Endothelial cell of umbilical vein (primary cell): ENCODE measurements at regions not wholly inside any gene's neighbourhood (a gene's known extent, or its start where the extent isn't known, plus 50 kb on each side); places are given as distances from the start of the nearest gene placed in this dataset.

Experiments
- BruUV-seq: library from RNA; stranded (reverse); fragments of 400-500 nt; replicated peaks from 2 replicates; lab custom pipeline; 2021; lab: Mats Ljungman, UMichigan
- CTCF ChIA-PET: fragments of 300-600, 350-600 bp; sonication (Branson Sonifier 250); formaldehyde crosslinking; loops from one replicate; lab custom pipeline; 2021; ENCODE audit warnings: antibody characterized with exemption, inconsistent platforms; lab: Charles Lee
- POLR2A ChIA-PET: fragments of 300-600, 350-600 bp; sonication (Branson Sonifier 250); formaldehyde crosslinking; loops from one replicate; lab custom pipeline; 2021; ENCODE audit warnings: antibody characterized with exemption, inconsistent platforms; lab: Charles Lee
- DNase-seq: peaks from one replicate; pipeline ENCODE4 v3.0.0-alpha.2; 2011; ENCODE audit warnings: low read depth, low spot score
- FAIRE-seq: peaks from 2 replicates; lab custom pipeline; 2011; peaks lifted over from hg19 to GRCh38; lab: Jason Lieb, UNC
- H2AFZ ChIP-seq: 2 replicates; pipeline ENCODE4 v1.6.0; 2012; ENCODE audit warnings: low read depth, low read length, control low read depth, inconsistent platforms
- H3K27ac ChIP-seq: 2 replicates; pipeline ENCODE4 v1.5.1; 2011; ENCODE audit warnings: low read depth, mild to moderate bottlenecking, control low read depth, low read length, moderate library complexity; ENCODE audit not compliant: insufficient read depth
- H3K27me3 ChIP-seq, 2 experiments: 2 replicates each; pipeline versions ENCODE4 v1.6.0 to v1.6.1; 2011; ENCODE audit warnings: low read length in 2 of 2, mixed read lengths in 1 of 2; ENCODE audit not compliant: control insufficient read depth in 2 of 2, insufficient read depth in 2 of 2
- H3K36me3 ChIP-seq, 2 experiments: 2 replicates in 1 of 2; 3 replicates in 1 of 2; pipeline ENCODE4 v1.5.1; 2011; ENCODE audit warnings: low read length in 2 of 2, mild to moderate bottlenecking in 1 of 2, moderate library complexity in 1 of 2; ENCODE audit not compliant: control insufficient read depth in 2 of 2, insufficient read depth in 2 of 2; ENCODE audit errors: extremely low read depth in 1 of 2
- H3K4me1 ChIP-seq: 3 replicates; pipeline ENCODE4 v1.5.1; 2011; ENCODE audit warnings: mild to moderate bottlenecking, low read length; ENCODE audit not compliant: control insufficient read depth, insufficient read depth; ENCODE audit errors: extremely low read depth
- H3K4me2 ChIP-seq: 2 replicates; pipeline ENCODE4 v1.6.1; 2011; ENCODE audit warnings: low read length, control low read depth, mixed read lengths; ENCODE audit not compliant: insufficient read depth
- H3K4me3 ChIP-seq, 3 experiments: fragments of 200-600 bp in 1 of 3; sonication (generic), shearing (Covaris generic) in 1 of 3; replicated peaks in 1 of 3; 2 replicates each; pipeline ENCODE4 v1.5.1; 2011 to 2016; ENCODE audit warnings: control low read depth in 3 of 3, low read length in 3 of 3, mild to moderate bottlenecking in 2 of 3, inconsistent platforms in 1 of 3, low read depth in 1 of 3, moderate library complexity in 1 of 3; ENCODE audit not compliant: insufficient read depth in 1 of 3
- H3K79me2 ChIP-seq: 2 replicates; pipeline ENCODE4 v1.6.0; 2012; ENCODE audit warnings: low read length, inconsistent platforms; ENCODE audit not compliant: control insufficient read depth, insufficient read depth
- H3K9ac ChIP-seq: replicated peaks from 2 replicates; pipeline ENCODE3; 2011; ENCODE audit warnings: low read length, control low read depth; ENCODE audit not compliant: insufficient read depth; ENCODE audit errors: extremely low read depth
- H3K9me1 ChIP-seq: replicated peaks from 3 replicates; pipeline ENCODE4 v1.6.0; 2011; ENCODE audit warnings: mild to moderate bottlenecking, low read length; ENCODE audit not compliant: control insufficient read depth, insufficient read depth; ENCODE audit errors: extremely low read depth
- H3K9me3 ChIP-seq: replicated peaks from 2 replicates; pipeline ENCODE4 v1.5.1; 2012; ENCODE audit warnings: low read length, inconsistent platforms; ENCODE audit not compliant: control insufficient read depth, insufficient read depth
- H4K20me1 ChIP-seq: replicated peaks from 2 replicates; pipeline ENCODE3; 2011; ENCODE audit warnings: mild to moderate bottlenecking, low read length; ENCODE audit not compliant: control insufficient read depth, insufficient read depth; ENCODE audit errors: extremely low read depth
- EZH2 ChIP-seq: IDR thresholded peaks from 2 replicates; pipeline ENCODE4 v1.6.1; 2012; ENCODE audit warnings: borderline replicate concordance, low read depth, mild to moderate bottlenecking, moderate library complexity, low read length, inconsistent platforms; ENCODE audit not compliant: severe bottlenecking
- FOS ChIP-seq: IDR thresholded peaks from 2 replicates; pipeline ENCODE4 v1.6.1; 2011; ENCODE audit warnings: mild to moderate bottlenecking, low read length, moderate library complexity, borderline replicate concordance; ENCODE audit not compliant: insufficient read depth
- GATA2 ChIP-seq: IDR thresholded peaks from 2 replicates; pipeline ENCODE4 v1.7.0; 2011; ENCODE audit warnings: low read depth, mild to moderate bottlenecking, moderate library complexity, mixed read lengths, low read length; ENCODE audit not compliant: insufficient read length, insufficient read depth
- JUN ChIP-seq: IDR thresholded peaks from 2 replicates; pipeline ENCODE4 v1.6.1; 2011; ENCODE audit warnings: borderline replicate concordance, low read depth; ENCODE audit not compliant: insufficient read length, insufficient read depth
- MAX ChIP-seq: IDR thresholded peaks from 2 replicates; pipeline ENCODE4 v1.6.1; 2011; ENCODE audit not compliant: insufficient read depth, insufficient read length
- MYC ChIP-seq: IDR thresholded peaks from one replicate; pipeline ENCODE4 v1.6.1; 2011; ENCODE audit warnings: mild to moderate bottlenecking, low read depth, low read length
- POLR2A ChIP-seq: IDR thresholded peaks from 2 replicates; pipeline ENCODE4 v1.6.1; 2012; ENCODE audit warnings: low read depth, mild to moderate bottlenecking, control low read depth, low read length
- POLR2AphosphoS5 ChIP-seq: IDR thresholded peaks from 2 replicates; pipeline ENCODE4 v1.6.1; 2012; ENCODE audit warnings: low read depth, mild to moderate bottlenecking, control low read depth, low read length, moderate library complexity; ENCODE audit not compliant: insufficient read depth
- dilution Hi-C: fragments of 300-500 bp; cut with MboI; formaldehyde crosslinking; loops from one replicate; pipeline ENCODE4 v1.15.0; 2019; ENCODE audit warnings: low sequenced_read_pairs; ENCODE audit not compliant: extremely low pct_ligation_motif_present
- intact Hi-C: fragments of 100-400 bp; cut with micrococcal nuclease; formaldehyde crosslinking; loops from one replicate; pipeline ENCODE4 v1.10.0; 2022
- TF ChIP-seq, protein P1 (sequence below), 2 donors: IDR thresholded peaks; 1 replicate in 1 of 2; 2 replicates in 1 of 2; pipeline ENCODE4 v1.5.1; 2011; ENCODE audit warnings: low read length in 2 of 2, mild to moderate bottlenecking in 2 of 2, moderate library complexity in 2 of 2, control low read depth in 1 of 2, inconsistent platforms in 1 of 2, low read depth in 1 of 2; ENCODE audit not compliant: insufficient read depth in 1 of 2; ENCODE audit errors: extremely low read depth in 1 of 2

- no peak overlapping the region for H3K9ac ChIP-seq
- H2AFZ ChIP-seq = no peak overlapping the region
- H4K20me1 ChIP-seq = no peaks in the 10 kb centered on the region
- no peaks in the 10 kb centered on the region for H3K9me3 ChIP-seq
- no peaks in the 10 kb centered on the region for H3K27me3 ChIP-seq
- H3K4me3 ChIP-seq = no peak overlapping the region
- TF ChIP-seq, protein P1, sequence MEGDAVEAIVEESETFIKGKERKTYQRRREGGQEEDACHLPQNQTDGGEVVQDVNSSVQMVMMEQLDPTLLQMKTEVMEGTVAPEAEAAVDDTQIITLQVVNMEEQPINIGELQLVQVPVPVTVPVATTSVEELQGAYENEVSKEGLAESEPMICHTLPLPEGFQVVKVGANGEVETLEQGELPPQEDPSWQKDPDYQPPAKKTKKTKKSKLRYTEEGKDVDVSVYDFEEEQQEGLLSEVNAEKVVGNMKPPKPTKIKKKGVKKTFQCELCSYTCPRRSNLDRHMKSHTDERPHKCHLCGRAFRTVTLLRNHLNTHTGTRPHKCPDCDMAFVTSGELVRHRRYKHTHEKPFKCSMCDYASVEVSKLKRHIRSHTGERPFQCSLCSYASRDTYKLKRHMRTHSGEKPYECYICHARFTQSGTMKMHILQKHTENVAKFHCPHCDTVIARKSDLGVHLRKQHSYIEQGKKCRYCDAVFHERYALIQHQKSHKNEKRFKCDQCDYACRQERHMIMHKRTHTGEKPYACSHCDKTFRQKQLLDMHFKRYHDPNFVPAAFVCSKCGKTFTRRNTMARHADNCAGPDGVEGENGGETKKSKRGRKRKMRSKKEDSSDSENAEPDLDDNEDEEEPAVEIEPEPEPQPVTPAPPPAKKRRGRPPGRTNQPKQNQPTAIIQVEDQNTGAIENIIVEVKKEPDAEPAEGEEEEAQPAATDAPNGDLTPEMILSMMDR (IDR thresholded peaks at IDR 0.05; ENCODE audit: extremely low read depth in 1 of 2, insufficient read depth in 1 of 2, low read depth in 1 of 2, low read length in 2 of 2) = no peak
- no peak for TF ChIP-seq GATA2
- TF ChIP-seq POLR2A = no peak
- TF ChIP-seq FOS = no peak
- TF ChIP-seq POLR2AphosphoS5 = no peak
- no peak for TF ChIP-seq EZH2
- no peak for TF ChIP-seq MAX
- no peak for TF ChIP-seq MYC
- TF ChIP-seq JUN = no peak
- no peaks in the 10 kb centered on the region for H3K4me1 ChIP-seq
- CTCF ChIA-PET = interaction anchor here (1.3 kb wide), 1 partner anchor 9 kb away, joined by 3 read pairs; no protein-coding TSS in a partner anchor
- intact Hi-C loops (no loop called here), dilution Hi-C loops (no loop called here)
- no peak overlapping the region for H3K4me2 ChIP-seq
- FAIRE-seq (no peak), DNase-seq (no peak)
- BruUV-seq = no TSS peak
- H3K27ac ChIP-seq = no peak overlapping the region
- POLR2A ChIA-PET = no interaction called here
- no peaks in the 10 kb centered on the region for H3K9me1 ChIP-seq
- no peaks in the 10 kb centered on the region for H3K36me3 ChIP-seq
- no peaks in the 10 kb centered on the region for H3K79me2 ChIP-seq
Observed at GRCh38 chr1:81371864-81372263, 428.9 kb upstream of the ADGRL2 start.
